Retina (tissue), 1 donor: ENCODE measurements at regions not wholly inside any gene's neighbourhood (a gene's known extent, or its start where the extent isn't known, plus 50 kb on each side); places are given as distances from the start of the nearest gene placed in this dataset.
A peak's percentile ranks its signal among the peaks of the same experiment; 100 is the strongest.

Experiments
- DNase-seq: peaks from one replicate; pipeline ENCODE4 v3.0.0-alpha.2; 2016

DNA sequence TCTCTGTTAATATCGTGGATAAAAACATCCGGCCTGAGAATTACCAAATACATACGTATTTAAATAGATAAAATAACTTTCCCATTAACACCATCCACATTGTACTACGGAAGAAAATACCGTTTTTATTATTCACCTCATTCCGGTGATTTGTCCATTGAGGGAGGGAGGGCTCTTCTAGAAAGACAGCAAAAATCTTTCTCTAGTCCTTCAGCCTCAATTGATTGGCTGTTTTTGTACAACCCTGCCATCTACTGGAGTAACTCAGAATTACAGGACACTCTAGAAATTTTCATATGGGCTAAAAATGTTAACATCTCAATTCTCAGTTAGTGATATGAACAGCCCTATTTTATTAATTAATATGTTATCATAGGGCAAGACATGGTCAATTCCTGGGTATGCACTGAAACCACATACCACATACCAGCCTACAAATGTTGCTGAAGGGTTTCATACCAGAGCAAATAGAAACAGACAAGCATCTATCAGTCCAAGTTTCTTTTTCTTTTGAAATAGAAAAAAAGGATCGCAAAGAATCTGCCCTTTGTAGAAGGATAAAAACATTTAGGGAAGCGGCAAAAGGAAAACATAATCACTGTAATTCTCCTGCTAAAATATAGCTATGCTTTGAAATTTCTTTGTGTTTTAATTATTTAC, 55.8 kb upstream of the CDCA7L start:
- peak; percentile 71 for DNase-seq

DNA sequence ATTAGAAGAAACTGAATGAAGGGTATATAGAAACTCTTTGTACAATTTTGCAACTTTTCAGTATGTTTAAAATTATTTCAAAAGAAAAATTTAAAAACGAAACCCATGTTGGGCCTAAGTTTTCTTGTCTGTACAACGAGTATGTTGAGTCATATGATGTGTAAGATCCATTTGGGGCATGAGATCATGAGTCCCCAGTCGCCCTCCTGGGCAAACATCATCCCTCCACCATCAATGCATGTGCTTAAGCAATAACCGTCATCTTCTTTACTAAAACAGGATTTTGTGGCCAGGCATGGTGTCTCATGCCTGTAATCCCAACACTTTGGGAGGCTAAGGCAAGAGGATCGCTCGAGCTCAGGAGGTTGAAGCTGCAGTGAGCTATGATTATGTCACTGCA, 54.2 kb upstream of the CDCA7L start:
- no peak for DNase-seq

DNA sequence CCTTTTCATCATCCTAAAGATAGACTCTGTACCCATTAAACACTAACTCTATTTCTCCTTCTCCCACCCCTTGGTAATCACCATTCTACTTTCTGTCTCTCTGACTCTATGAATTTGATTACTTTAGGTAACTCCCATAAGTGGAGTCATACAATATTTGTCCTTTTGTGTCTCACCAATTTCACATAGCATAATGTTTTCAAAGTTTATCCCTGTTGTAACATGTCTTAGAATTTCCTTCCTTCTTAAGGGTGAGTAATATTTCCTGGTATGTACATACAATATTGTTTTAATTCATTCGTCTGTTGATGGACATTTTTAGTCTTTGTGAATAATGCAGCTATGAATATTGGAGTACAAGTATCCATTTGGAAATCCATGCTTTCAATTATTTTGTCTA, 50.9 kb upstream of the CDCA7L start:
- no peak for DNase-seq
